ENCODE measurements at regions not wholly inside any gene's neighbourhood (a gene's known extent, or its start where the extent isn't known, plus 50 kb on each side); places are given as distances from the start of the nearest gene placed in this dataset.
"Not testable (repeated sequence)": the region's sequence is repeated elsewhere in the genome, so short reads cannot be mapped to it uniquely, and the experiment has no call there.

- not testable (repeated sequence) for TF ChIP-seq TAF1 (IDR thresholded peaks at IDR 0.05; ENCODE audit: borderline replicate concordance, low read depth, low read length); ZNF207 (IDR thresholded peaks at IDR 0.05; ENCODE audit: borderline replicate concordance); MXI1 (IDR thresholded peaks at IDR 0.05; ENCODE audit: low read depth, low read length); CTCF (IDR thresholded peaks at IDR 0.05 in 2 of 3, conservative IDR thresholded peaks at IDR 0.05 in 1 of 3; ENCODE audit: control insufficient read depth in 2 of 3, extremely low read depth in 1 of 3, insufficient read depth in 1 of 3, low read depth in 3 of 3, low read length in 3 of 3); JUND (IDR thresholded peaks at IDR 0.05; ENCODE audit: low read depth, low read length); TARDBP (IDR thresholded peaks at IDR 0.05; ENCODE audit: borderline replicate concordance); NFYB (IDR thresholded peaks at IDR 0.05; ENCODE audit: insufficient read depth, low read depth, low read length); CHD4 (IDR thresholded peaks at IDR 0.05); POLR2A (IDR thresholded peaks at IDR 0.05; ENCODE audit: low read depth, low read length); MTA2 (IDR thresholded peaks at IDR 0.05; ENCODE audit: low read depth); KAT2A (conservative IDR thresholded peaks at IDR 0.05; ENCODE audit: control insufficient read depth, low read depth, low read length); ZNF274 (IDR thresholded peaks at IDR 0.05; ENCODE audit: insufficient read depth, insufficient read length)
Observed at GRCh38 chr12:41986513-41986912, 158.2 kb downstream of the GXYLT1 start.

Data from GM12878 (cell line).